Adrenal gland (tissue), 5 donors: ENCODE measurements at regions not wholly inside any gene's neighbourhood (a gene's known extent, or its start where the extent isn't known, plus 50 kb on each side); places are given as distances from the start of the nearest gene placed in this dataset.

Experiments
- CTCF ChIP-seq, 6 experiments: fragments of 450-650 bp in 4 of 6; fragments of 200-600 bp in 2 of 6; sonication (generic) in 1 of 6; IDR thresholded peaks; 1 replicate in 5 of 6; 2 replicates in 1 of 6; pipeline versions ENCODE4 v1.5.1 to v1.8.0; 2016 to 2021; ENCODE audit warnings: antibody characterized with exemption in 6 of 6, mild to moderate bottlenecking in 2 of 6, moderate library complexity in 1 of 6
- POLR2A ChIP-seq, 2 donors: fragments of 450-650 bp; IDR thresholded peaks; one replicate each; pipeline ENCODE4 v1.6.1; 2017; ENCODE audit warnings: antibody characterized with exemption in 2 of 2, mild to moderate bottlenecking in 2 of 2, moderate library complexity in 1 of 2
- donor health status: DM: no; HTN: no; CAD: no.

- TF ChIP-seq CTCF (IDR thresholded peaks at IDR 0.05) = no peak
- no peak for TF ChIP-seq POLR2A (IDR thresholded peaks at IDR 0.05)
These were observed 1111.7 kb upstream of the B3GALT2 start for GRCh38 chr1:194298007-194298598.
